AG04450 (cell line): ENCODE measurements at regions not wholly inside any gene's neighbourhood (a gene's known extent, or its start where the extent isn't known, plus 50 kb on each side); places are given as distances from the start of the nearest gene placed in this dataset.
"Not testable (repeated sequence)": the region's sequence is repeated elsewhere in the genome, so short reads cannot be mapped to it uniquely, and the experiment has no call there.

Source experiments
- CTCF ChIA-PET: fragments of 300-600, 350-600 bp; formaldehyde crosslinking; extraction: SDS; loops from one replicate; lab custom pipeline; 2022; ENCODE audit warnings: antibody characterized with exemption, inconsistent platforms; lab: Charles Lee
- POLR2A ChIA-PET: fragments of 350-600 bp; formaldehyde crosslinking; extraction: SDS; loops from one replicate; lab custom pipeline; 2021; ENCODE audit warnings: antibody characterized with exemption, inconsistent platforms; lab: Yijun Ruan, JAX
- DNase-seq: peaks from one replicate; pipeline ENCODE4 v3.0.0-alpha.2; 2011; ENCODE audit warnings: low read depth, low spot score
- H3K27ac ChIP-seq: one replicate; pipeline ENCODE4 v1.5.1; 2012; ENCODE audit warnings: low read depth, low read length, control low read depth
- H3K27me3 ChIP-seq: one replicate; pipeline ENCODE4 v1.6.0; 2012; ENCODE audit warnings: low read length; ENCODE audit not compliant: control insufficient read depth, insufficient read depth
- H3K4me3 ChIP-seq: 2 replicates; pipeline ENCODE4 v1.5.1; 2011; ENCODE audit warnings: mild to moderate bottlenecking, low read depth, low read length, control low read depth
- H3K9me3 ChIP-seq: 2 replicates; pipeline ENCODE4 v1.5.1; 2012; ENCODE audit warnings: low read length; ENCODE audit not compliant: control insufficient read depth, insufficient read depth
- TF ChIP-seq, protein P1 (sequence below): IDR thresholded peaks from 2 replicates; pipeline ENCODE4 v1.5.1; 2011; ENCODE audit warnings: low read depth, low read length, control low read depth, inconsistent platforms

DNA sequence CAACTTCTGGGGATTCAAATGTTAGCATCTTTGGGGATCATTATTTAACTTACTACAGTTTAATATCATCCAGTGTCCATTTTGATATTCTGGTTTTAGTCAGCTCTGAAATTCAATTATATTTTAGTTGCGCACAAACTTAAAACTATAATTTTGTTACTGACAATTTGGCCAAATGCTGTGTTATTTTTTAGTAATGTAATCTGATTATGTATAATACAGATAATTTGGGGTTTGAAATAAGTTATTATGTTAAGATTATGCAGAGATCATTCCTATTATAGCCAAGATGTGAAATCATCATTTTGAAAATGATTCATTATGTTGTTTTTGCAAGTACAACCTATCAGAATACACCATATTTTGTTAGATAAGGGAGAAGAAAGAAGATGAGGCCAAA is 706.1 kb downstream of the ROBO2 start:
- Histone ChIP-seq H3K27me3 (no peaks in the 10 kb centered on the region), H3K9me3 (no peaks in the 10 kb centered on the region), H3K4me3 (no peak overlapping the region), H3K27ac (no peak overlapping the region)
- ChIA-PET POLR2A (no interaction called here), CTCF (no interaction called here)
- TF ChIP-seq, protein P1, sequence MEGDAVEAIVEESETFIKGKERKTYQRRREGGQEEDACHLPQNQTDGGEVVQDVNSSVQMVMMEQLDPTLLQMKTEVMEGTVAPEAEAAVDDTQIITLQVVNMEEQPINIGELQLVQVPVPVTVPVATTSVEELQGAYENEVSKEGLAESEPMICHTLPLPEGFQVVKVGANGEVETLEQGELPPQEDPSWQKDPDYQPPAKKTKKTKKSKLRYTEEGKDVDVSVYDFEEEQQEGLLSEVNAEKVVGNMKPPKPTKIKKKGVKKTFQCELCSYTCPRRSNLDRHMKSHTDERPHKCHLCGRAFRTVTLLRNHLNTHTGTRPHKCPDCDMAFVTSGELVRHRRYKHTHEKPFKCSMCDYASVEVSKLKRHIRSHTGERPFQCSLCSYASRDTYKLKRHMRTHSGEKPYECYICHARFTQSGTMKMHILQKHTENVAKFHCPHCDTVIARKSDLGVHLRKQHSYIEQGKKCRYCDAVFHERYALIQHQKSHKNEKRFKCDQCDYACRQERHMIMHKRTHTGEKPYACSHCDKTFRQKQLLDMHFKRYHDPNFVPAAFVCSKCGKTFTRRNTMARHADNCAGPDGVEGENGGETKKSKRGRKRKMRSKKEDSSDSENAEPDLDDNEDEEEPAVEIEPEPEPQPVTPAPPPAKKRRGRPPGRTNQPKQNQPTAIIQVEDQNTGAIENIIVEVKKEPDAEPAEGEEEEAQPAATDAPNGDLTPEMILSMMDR = no peak
- DNase-seq = no peak

DNA sequence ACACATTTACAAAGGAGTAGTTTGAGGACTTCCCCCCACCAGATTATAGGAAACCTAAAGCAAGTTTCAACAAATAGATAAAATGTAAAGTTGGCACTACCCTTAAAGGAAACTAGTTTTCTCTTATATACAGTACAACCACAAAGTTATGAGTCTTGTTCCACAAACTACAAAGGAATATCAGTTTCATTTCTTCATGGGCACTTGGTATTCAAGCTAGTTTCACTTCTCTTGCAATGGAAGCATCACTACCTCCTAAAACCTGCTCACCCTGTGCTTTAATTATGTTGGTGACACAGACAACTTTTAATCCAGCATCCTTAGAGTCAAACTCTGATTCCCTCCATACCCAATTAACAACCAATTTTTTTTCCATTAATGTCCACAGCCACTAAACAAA is 707.0 kb downstream of the ROBO2 start:
- H3K27me3 ChIP-seq = no peaks in the 10 kb centered on the region
- no peak for DNase-seq
- no peaks in the 10 kb centered on the region for H3K9me3 ChIP-seq
- TF ChIP-seq, protein P1 = no peak
- H3K4me3 ChIP-seq = no peak overlapping the region
- H3K27ac ChIP-seq = no peak overlapping the region
- CTCF ChIA-PET = no interaction called here
- POLR2A ChIA-PET = no interaction called here

DNA sequence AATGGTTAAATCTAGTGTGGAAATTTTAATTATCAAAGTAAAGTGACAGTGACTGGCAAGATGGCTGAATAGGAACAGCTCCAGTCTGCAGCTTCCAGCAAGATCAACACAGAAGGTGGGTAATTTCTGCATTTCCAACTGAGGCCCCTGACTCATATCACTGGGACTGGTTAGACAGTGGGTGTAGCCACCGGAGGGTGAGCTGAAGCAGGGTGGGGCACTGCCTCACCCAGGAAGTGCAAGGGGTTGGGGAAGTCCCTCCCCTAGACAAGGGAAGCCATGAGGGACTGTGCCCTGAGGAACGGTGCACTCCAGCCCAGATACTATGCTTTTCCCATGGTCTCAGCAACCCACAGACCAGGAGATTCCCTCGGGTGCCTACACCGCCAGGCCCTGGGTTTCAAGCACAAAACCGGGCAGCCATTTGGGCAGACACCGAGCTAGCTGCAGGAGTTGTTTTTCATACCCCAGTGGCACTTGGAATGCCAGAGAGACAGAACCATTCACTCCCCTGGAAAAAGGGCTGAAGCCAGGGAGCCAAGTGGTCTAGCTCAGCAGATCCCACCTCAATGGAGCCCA is 716.6 kb downstream of the ROBO2 start:
- H3K27me3 ChIP-seq, H3K4me3 ChIP-seq, H3K9me3 ChIP-seq, POLR2A ChIA-PET, DNase-seq, CTCF ChIA-PET, H3K27ac ChIP-seq: not testable (repeated sequence)

DNA sequence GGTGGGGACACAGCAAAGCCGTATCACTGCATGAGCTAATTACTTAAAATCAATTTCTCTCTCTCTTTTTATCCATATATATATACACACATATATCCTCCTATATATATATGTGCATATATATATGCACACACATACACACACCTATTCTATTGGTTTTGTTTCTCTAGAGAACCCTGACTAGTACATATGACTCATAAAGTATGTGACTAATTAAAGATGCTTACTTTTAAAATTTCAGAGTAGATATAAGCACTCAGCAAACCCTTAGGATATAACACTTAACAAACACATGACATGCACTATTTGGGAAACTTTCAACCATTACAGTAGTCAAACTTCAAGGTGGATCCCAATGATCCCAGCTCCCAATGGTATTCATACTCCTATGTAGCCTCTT is 732.6 kb downstream of the ROBO2 start:
- H3K27ac ChIP-seq = no peak overlapping the region
- POLR2A ChIA-PET = no interaction called here
- no peaks in the 10 kb centered on the region for H3K9me3 ChIP-seq
- CTCF ChIA-PET = interaction anchor here (0.7 kb wide), 1 partner anchor 433 kb away, joined by 3 read pairs; no protein-coding TSS in a partner anchor
- no peak overlapping the region for H3K4me3 ChIP-seq
- DNase-seq = no peak
- no peaks in the 10 kb centered on the region for H3K27me3 ChIP-seq
- TF ChIP-seq, protein P1 = no peak

DNA sequence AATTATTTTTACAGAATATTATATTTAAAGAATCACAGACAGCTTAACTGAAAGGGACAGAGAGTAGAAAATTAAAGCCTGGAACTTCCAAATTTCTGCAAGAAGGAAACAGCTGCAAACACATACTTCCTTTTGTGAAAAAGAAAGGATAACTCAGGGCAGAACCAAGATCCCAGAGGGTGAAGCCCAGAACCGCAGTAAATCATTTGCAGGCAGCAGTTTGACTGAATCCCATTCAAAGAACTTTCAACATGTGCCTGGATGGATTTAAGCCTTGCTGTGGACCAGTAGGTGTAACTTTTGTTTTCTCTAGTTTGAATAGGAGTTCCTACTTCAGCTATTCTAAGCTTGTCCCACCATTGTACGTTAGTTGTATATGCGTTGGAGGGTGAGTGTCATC is 733.2 kb downstream of the ROBO2 start:
- POLR2A ChIA-PET = no interaction called here
- TF ChIP-seq, protein P1 = no peak
- no peaks in the 10 kb centered on the region for H3K9me3 ChIP-seq
- DNase-seq = no peak
- no peaks in the 10 kb centered on the region for H3K27me3 ChIP-seq
- H3K27ac ChIP-seq = no peak overlapping the region
- CTCF ChIA-PET = no interaction called here
- H3K4me3 ChIP-seq = no peak overlapping the region
